Epithelial cell of esophagus (primary cell): ENCODE measurements at regions not wholly inside any gene's neighbourhood (a gene's known extent, or its start where the extent isn't known, plus 50 kb on each side); places are given as distances from the start of the nearest gene placed in this dataset.
"Not testable (repeated sequence)": the region's sequence is repeated elsewhere in the genome, so short reads cannot be mapped to it uniquely, and the experiment has no call there.

Source experiments
- DNase-seq: peaks from one replicate; pipeline ENCODE4 v3.0.0; 2010; ENCODE audit warnings: low read depth
- H3K4me3 ChIP-seq: 2 replicates; pipeline ENCODE4 v1.5.1; 2011; ENCODE audit warnings: mild to moderate bottlenecking, low read length, control low read depth
- CTCF ChIP-seq: IDR thresholded peaks from 2 replicates; pipeline ENCODE4 v1.5.1; 2011; ENCODE audit warnings: low read depth, mild to moderate bottlenecking, low read length, control low read depth, inconsistent platforms; ENCODE audit not compliant: insufficient read depth; ENCODE audit errors: missing control alignments

DNA sequence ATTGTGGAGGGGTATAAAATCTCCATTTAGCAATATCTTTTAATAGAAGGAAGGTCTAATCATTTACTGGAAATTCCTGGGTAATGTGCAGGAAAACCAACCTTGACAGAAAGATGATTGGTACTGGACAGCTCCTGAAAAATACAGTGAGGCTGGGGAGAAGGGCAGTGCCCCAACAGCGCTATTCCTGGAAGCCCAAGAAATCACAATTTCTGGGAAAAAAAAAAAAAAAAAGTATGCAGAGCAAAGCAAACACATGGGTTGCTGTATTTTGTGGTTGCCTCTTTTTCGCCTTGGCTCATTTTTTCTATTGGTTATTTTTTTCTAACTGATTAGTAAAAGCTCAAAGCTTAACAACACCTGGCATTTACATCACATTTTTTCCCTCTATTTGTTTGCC is 249.7 kb downstream of the ENC1 start:
- H3K4me3 ChIP-seq: no peak overlapping the region
- TF ChIP-seq CTCF: no peak
- no peak for DNase-seq

DNA sequence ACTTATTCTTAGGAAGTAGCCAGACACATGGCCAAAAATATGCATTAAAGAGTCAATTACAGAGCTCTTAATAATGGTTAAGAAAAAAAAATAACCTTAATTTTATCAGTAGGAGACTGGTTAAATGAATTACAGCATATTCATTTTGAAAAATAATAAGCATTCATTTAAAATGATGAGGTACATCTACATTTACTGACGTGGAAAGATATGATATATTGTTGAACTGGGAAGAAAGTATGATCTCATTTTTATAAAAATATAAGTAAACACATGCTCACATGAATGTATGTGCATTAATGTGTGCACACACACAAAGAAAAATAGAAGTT is 250.3 kb downstream of the ENC1 start:
- no peak overlapping the region for H3K4me3 ChIP-seq
- no peak for TF ChIP-seq CTCF
- no peak for DNase-seq

GRCh38 chr5:74389531-74390305 is 250.8 kb downstream of the ENC1 start:
- peak; percentile 54 for DNase-seq
- no peak overlapping the region for H3K4me3 ChIP-seq

GRCh38 chr5:74388411-74388810 is 252.1 kb downstream of the ENC1 start:
- DNase-seq, H3K4me3 ChIP-seq: not testable (repeated sequence)

More at GRCh38 chr5:74389531-74390305, 250.8 kb downstream of the ENC1 start:
- no peak for TF ChIP-seq CTCF

DNA sequence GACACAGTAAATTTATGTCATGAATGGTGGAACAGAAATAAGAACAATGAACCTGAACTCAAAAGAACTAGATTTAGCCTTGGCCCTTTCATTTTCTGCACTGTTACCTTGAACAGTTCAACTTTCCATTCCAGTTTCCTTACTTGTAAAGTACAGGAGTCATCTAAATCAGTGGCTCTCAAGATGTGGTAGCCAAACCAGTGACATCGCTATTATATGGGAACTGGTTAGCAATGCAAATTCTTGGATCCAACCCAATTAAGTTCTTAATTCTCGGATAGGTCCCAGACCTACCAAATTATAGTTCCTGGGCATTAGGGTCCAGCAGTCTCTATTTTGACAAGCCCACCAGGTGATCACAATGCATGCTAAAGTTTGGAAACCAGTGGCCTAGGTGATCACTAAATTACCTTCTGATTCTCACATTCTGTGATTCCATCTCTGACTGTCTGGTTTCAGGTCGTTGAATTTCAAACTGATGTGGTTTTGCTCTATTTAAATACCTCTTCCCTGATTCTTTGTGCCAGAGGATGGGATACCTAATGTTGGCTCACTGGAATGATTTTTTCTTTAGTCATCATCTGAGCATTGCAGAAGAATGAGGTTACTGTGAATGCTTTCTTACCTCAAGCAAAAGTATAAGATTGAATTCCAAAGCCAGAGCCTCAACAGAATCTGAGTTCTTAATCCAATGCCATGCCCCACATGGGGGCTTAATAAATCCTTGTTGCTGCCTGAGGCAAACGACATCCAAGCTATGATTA is 253.8 kb downstream of the ENC1 start:
- peak; percentile 93 for DNase-seq
- TF ChIP-seq CTCF: no peak
- no peak overlapping the region for H3K4me3 ChIP-seq

DNA sequence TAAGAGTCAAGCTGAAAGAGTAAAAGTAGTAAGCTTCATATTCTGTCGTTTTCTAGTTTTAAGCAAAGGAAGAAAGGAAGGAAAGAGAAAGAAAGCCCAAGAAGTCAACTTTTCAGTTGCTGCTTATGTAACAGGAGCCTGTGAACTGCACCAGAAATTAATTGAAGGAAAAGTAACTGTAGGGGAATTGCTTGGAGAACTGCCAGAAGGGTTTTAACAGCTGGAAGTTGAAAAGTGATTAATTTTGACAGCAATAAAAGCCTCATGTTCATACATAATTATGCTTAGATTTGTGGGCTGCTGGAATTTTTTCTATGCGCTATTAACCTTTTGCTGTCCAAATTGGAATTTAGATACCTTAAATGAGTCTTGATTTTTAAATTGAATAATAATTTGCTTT is 255.7 kb downstream of the ENC1 start:
- DNase-seq: no peak
- no peak overlapping the region for H3K4me3 ChIP-seq
- no peak for TF ChIP-seq CTCF

DNA sequence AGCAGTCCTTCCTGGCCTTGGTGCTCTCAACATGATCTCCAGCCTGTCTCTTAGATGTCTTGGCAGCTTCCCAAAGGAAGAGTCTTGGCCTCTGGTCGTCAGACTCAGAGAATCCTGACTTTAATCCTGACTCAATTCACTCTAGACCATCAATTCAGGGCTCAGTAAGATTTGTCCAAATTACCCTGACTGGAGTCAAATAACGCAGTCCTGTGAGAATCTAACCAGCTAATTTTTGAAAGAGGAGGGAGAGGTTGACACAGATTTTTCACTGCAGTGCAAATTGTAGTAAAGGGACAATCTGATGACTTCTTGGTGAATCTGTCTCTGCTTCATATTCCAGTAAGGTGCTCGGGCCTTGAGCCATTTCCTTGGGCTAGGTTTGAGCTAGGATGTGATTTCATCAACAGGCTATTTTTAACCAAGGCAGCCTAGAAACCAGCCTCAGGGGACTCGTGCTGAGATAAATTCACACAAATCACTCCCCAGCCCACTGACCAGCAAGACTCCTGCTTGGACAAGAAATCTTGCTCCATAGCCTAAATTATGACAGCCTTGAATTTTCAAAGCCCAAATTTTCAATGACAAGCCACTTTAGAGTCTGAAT is 257.4 kb downstream of the ENC1 start:
- DNase-seq: peak; percentile 82
- no peak overlapping the region for H3K4me3 ChIP-seq
- TF ChIP-seq CTCF: no peak
